ENCODE measurements at regions not wholly inside any gene's neighbourhood (a gene's known extent, or its start where the extent isn't known, plus 50 kb on each side); places are given as distances from the start of the nearest gene placed in this dataset.

- in situ Hi-C loops (cut with MboI; ENCODE audit: low pct_unique_long_range_greater_than_20kb, low sequenced_read_pairs, unreplicated experiment) = no loop called here
- DNase-seq (ENCODE audit: low spot score) = no peak
- TF ChIP-seq, protein P1, sequence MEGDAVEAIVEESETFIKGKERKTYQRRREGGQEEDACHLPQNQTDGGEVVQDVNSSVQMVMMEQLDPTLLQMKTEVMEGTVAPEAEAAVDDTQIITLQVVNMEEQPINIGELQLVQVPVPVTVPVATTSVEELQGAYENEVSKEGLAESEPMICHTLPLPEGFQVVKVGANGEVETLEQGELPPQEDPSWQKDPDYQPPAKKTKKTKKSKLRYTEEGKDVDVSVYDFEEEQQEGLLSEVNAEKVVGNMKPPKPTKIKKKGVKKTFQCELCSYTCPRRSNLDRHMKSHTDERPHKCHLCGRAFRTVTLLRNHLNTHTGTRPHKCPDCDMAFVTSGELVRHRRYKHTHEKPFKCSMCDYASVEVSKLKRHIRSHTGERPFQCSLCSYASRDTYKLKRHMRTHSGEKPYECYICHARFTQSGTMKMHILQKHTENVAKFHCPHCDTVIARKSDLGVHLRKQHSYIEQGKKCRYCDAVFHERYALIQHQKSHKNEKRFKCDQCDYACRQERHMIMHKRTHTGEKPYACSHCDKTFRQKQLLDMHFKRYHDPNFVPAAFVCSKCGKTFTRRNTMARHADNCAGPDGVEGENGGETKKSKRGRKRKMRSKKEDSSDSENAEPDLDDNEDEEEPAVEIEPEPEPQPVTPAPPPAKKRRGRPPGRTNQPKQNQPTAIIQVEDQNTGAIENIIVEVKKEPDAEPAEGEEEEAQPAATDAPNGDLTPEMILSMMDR (IDR thresholded peaks at IDR 0.05; ENCODE audit: extremely low read depth, insufficient read depth, missing control alignments) = no peak
Measured at GRCh38 chr10:21399392-21400035, 126.0 kb downstream of the SKIDA1 start.

- no peak for DNase-seq (ENCODE audit: low spot score)
- TF ChIP-seq, protein P1 (IDR thresholded peaks at IDR 0.05; ENCODE audit: extremely low read depth, insufficient read depth, missing control alignments) = no peak
- in situ Hi-C loops (cut with MboI; ENCODE audit: low pct_unique_long_range_greater_than_20kb, low sequenced_read_pairs, unreplicated experiment) = no loop called here
Measured at GRCh38 chr10:21398563-21399231, 126.8 kb downstream of the SKIDA1 start.

DNA sequence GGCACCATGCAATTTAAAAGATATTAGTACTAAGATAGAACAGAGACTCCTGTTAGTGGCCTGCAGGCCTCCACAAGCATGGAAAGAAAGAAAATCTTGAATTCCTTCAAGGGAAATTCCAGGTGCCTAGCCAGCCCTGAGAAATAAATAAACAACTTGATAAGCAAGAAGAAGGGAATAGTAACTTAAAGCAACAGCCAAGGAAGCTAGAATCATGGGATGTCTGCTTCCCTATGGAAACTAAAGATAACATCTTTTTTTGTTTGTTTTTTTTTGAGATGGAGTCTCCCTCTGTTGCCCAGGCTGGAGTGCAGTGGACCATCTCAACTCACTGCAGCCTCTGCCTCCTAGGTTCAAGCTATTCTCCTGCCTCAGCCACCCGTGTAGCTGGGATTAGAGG is 128.6 kb downstream of the SKIDA1 start:
- no peak for DNase-seq (ENCODE audit: low spot score)
- in situ Hi-C loops (cut with MboI; ENCODE audit: low pct_unique_long_range_greater_than_20kb, low sequenced_read_pairs, unreplicated experiment) = no loop called here
- TF ChIP-seq, protein P1 (IDR thresholded peaks at IDR 0.05; ENCODE audit: extremely low read depth, insufficient read depth, missing control alignments) = no peak

DNA sequence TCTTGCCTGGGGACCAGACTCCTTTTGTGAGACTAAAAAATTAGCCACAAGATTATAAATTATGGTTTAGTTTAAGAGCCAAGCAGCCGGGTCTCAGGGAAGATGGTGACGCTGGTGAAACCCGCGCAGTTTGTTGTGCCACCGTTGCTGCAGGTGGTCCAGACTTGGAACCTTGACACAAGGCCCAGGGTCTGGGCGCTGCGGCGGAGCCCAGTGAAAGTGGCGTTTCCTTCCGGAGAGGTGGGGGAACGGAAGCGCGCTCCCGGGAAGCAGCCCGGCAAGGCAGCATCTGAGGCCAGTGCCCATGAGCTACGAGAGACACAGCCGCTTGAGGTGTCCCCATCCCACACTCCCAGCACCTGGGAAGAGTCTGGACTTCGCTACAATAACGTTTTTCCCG is 131.6 kb downstream of the SKIDA1 start:
- no peak for DNase-seq (ENCODE audit: low spot score)
- TF ChIP-seq, protein P1 (IDR thresholded peaks at IDR 0.05; ENCODE audit: extremely low read depth, insufficient read depth, missing control alignments) = no peak
- in situ Hi-C loops (cut with MboI; ENCODE audit: low pct_unique_long_range_greater_than_20kb, low sequenced_read_pairs, unreplicated experiment) = no loop called here

DNA sequence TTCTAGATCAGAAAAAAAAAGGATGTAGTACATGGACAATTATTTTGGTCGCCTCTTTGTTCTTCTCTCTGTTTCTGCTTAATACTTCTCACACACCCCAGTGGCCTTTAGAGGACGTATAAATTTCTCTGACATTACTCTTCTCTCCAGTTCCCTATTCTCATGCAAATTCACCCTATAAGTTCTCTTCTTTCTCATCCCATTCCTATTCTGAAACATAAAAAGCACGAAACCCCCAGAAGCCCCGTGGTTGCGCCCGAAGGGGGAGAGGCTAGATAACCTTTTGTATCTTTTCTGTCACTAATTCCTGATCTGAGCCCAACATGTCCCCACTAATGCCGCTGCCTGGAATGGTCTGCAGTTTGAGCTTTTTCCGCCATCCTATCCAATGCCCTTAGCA is 136.9 kb downstream of the SKIDA1 start:
- in situ Hi-C loops (cut with MboI; ENCODE audit: low pct_unique_long_range_greater_than_20kb, low sequenced_read_pairs, unreplicated experiment) = no loop called here
- TF ChIP-seq, protein P1 (IDR thresholded peaks at IDR 0.05; ENCODE audit: extremely low read depth, insufficient read depth, missing control alignments) = no peak
- DNase-seq (ENCODE audit: low spot score) = no peak

DNA sequence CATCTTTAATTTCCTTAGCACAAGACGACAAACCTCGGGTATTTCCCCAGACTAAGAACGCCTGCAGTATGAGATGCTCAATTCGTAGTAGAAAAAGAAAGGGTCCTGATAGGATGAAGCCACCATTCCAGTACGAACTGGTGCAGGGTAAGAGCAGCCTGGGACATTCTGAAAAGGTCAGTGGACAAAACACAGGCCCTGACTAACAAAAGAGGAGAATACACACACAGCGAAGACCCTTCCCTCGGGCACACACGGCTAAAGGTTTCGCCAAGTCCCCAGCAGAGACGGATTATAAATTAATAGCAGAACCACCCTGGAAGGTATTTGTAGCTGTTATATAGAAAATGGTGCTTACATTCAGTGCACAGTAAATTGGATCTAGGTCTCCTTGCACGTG is 137.6 kb downstream of the SKIDA1 start:
- DNase-seq (ENCODE audit: low spot score) = no peak
- in situ Hi-C loops (cut with MboI; ENCODE audit: low pct_unique_long_range_greater_than_20kb, low sequenced_read_pairs, unreplicated experiment) = no loop called here
- TF ChIP-seq, protein P1 (IDR thresholded peaks at IDR 0.05; ENCODE audit: extremely low read depth, insufficient read depth, missing control alignments) = no peak

Measured in GM13977 (cell line).